Upper lobe of right lung (tissue), 1 donor: ENCODE measurements at regions not wholly inside any gene's neighbourhood (a gene's known extent, or its start where the extent isn't known, plus 50 kb on each side); places are given as distances from the start of the nearest gene placed in this dataset.
"Not testable (repeated sequence)": the region's sequence is repeated elsewhere in the genome, so short reads cannot be mapped to it uniquely, and the experiment has no call there.

Experiments used
- ATAC-seq: fragments of 200-7000 bp; cut with Tn5 transposase; one replicate; pipeline ENCODE4 v1.9.1; 2020; ENCODE audit warnings: mild to moderate bottlenecking, moderate library complexity
- DNase-seq: peaks from one replicate; pipeline ENCODE4 v3.0.0-alpha.2; 2020
- H3K27ac ChIP-seq: fragments of 200-600 bp; one replicate; pipeline ENCODE4 v1.8.0; 2022
- H3K27me3 ChIP-seq: fragments of 200-600 bp; one replicate; pipeline ENCODE4 v1.8.0; 2022; ENCODE audit warnings: mild to moderate bottlenecking
- H3K36me3 ChIP-seq: fragments of 200-600 bp; one replicate; pipeline ENCODE4 v1.8.0; 2022
- H3K4me1 ChIP-seq: fragments of 200-600 bp; one replicate; pipeline ENCODE4 v1.8.0; 2022
- H3K4me3 ChIP-seq: fragments of 200-600 bp; one replicate; pipeline ENCODE4 v1.8.0; 2022; ENCODE audit warnings: mild to moderate bottlenecking
- H3K9me3 ChIP-seq: fragments of 200-600 bp; one replicate; pipeline ENCODE4 v1.8.0; 2022
- CTCF ChIP-seq: fragments of 200-600 bp; IDR thresholded peaks from one replicate; pipeline ENCODE4 v1.8.0; 2022; ENCODE audit warnings: antibody characterized with exemption
- intact Hi-C: fragments of 100-400 bp; cut with DNase I; formaldehyde crosslinking; loops from one replicate; pipeline ENCODE4 v1.11.0; 2022
- donor health status: DM: no; HTN: yes; CAD: no; lungs with severe emphysema.

GRCh38 chrY:9118704-9119103, 218.6 kb upstream of the TSPY4 start:
- ATAC-seq = no peak
- Histone ChIP-seq H3K27ac (no peak overlapping the region), H3K4me1 (no peaks in the 10 kb centered on the region), H3K27me3 (no peaks in the 10 kb centered on the region), H3K9me3 (no peaks in the 10 kb centered on the region), H3K36me3 (no peaks in the 10 kb centered on the region), H3K4me3 (no peak overlapping the region)
- intact Hi-C loops = no loop called here
- no peak for DNase-seq
- no peak for TF ChIP-seq CTCF

GRCh38 chrY:9124623-9125022, 212.6 kb upstream of the TSPY4 start:
- Histone ChIP-seq H3K36me3 (no peaks in the 10 kb centered on the region), H3K4me1 (no peaks in the 10 kb centered on the region), H3K9me3 (no peaks in the 10 kb centered on the region), H3K27ac (no peak overlapping the region), H3K27me3 (no peaks in the 10 kb centered on the region), H3K4me3 (no peak overlapping the region)
- ATAC-seq (no peak), DNase-seq (no peak)
- intact Hi-C loops = no loop called here
- no peak for TF ChIP-seq CTCF

GRCh38 chrY:9126545-9126944, 210.7 kb upstream of the TSPY4 start:
- no peaks in the 10 kb centered on the region for H3K4me1 ChIP-seq
- ATAC-seq = no peak
- intact Hi-C loops = no loop called here

GRCh38 chrY:9143366-9143765, 193.9 kb upstream of the TSPY4 start:
- H3K4me3 ChIP-seq, H3K4me1 ChIP-seq, H3K27me3 ChIP-seq, H3K27ac ChIP-seq, DNase-seq, H3K36me3 ChIP-seq, H3K9me3 ChIP-seq, ATAC-seq, intact Hi-C loops: not testable (repeated sequence)

More at GRCh38 chrY:9126545-9126944, 210.7 kb upstream of the TSPY4 start:
- no peak for DNase-seq
- Histone ChIP-seq H3K27me3 (no peaks in the 10 kb centered on the region), H3K4me3 (no peak overlapping the region), H3K27ac (no peak overlapping the region), H3K9me3 (no peaks in the 10 kb centered on the region), H3K36me3 (no peaks in the 10 kb centered on the region)
- TF ChIP-seq CTCF = no peak

GRCh38 chrY:9154552-9154951, 182.7 kb upstream of the TSPY4 start:
- H3K4me3 ChIP-seq, ATAC-seq, H3K4me1 ChIP-seq, H3K27ac ChIP-seq, DNase-seq, H3K27me3 ChIP-seq, H3K36me3 ChIP-seq, intact Hi-C loops, H3K9me3 ChIP-seq: not testable (repeated sequence)

GRCh38 chrY:9155721-9156120, 181.5 kb upstream of the TSPY4 start:
- no peaks in the 10 kb centered on the region for H3K9me3 ChIP-seq
- no peak for TF ChIP-seq CTCF
- H3K4me3 ChIP-seq = no peak overlapping the region
- intact Hi-C loops = no loop called here
- H3K27me3 ChIP-seq = no peaks in the 10 kb centered on the region
- ATAC-seq = no peak
- no peak for DNase-seq
- H3K36me3 ChIP-seq = no peaks in the 10 kb centered on the region
- no peak overlapping the region for H3K27ac ChIP-seq
- no peaks in the 10 kb centered on the region for H3K4me1 ChIP-seq

GRCh38 chrY:9158616-9159015, 178.6 kb upstream of the TSPY4 start:
- Histone ChIP-seq H3K9me3 (no peaks in the 10 kb centered on the region), H3K27ac (no peak overlapping the region), H3K36me3 (no peaks in the 10 kb centered on the region), H3K4me1 (no peaks in the 10 kb centered on the region), H3K4me3 (no peak overlapping the region), H3K27me3 (no peaks in the 10 kb centered on the region)
- DNase-seq (no peak), ATAC-seq (no peak)
- TF ChIP-seq CTCF = no peak
- intact Hi-C loops = no loop called here

- ATAC-seq, DNase-seq, intact Hi-C loops, H3K4me1 ChIP-seq, H3K36me3 ChIP-seq, H3K27me3 ChIP-seq, H3K9me3 ChIP-seq, H3K4me3 ChIP-seq, H3K27ac ChIP-seq: not testable (repeated sequence)
Measured at GRCh38 chrY:9160331-9160730, 176.9 kb upstream of the TSPY4 start.

GRCh38 chrY:9160976-9161375, 176.3 kb upstream of the TSPY4 start:
- H3K9me3 ChIP-seq, ATAC-seq, H3K4me1 ChIP-seq, H3K36me3 ChIP-seq, H3K27ac ChIP-seq, DNase-seq, intact Hi-C loops, H3K27me3 ChIP-seq, H3K4me3 ChIP-seq: not testable (repeated sequence)

- intact Hi-C loops, H3K9me3 ChIP-seq, H3K4me1 ChIP-seq, H3K4me3 ChIP-seq, ATAC-seq, H3K36me3 ChIP-seq, H3K27me3 ChIP-seq, H3K27ac ChIP-seq, DNase-seq: not testable (repeated sequence)
Measured at GRCh38 chrY:9161990-9162389, 175.3 kb upstream of the TSPY4 start.
